ENCODE measurements at regions not wholly inside any gene's neighbourhood (a gene's known extent, or its start where the extent isn't known, plus 50 kb on each side); places are given as distances from the start of the nearest gene placed in this dataset.

- TF ChIP-seq CTCF (IDR thresholded peaks at IDR 0.05) (no peak), POLR2A (IDR thresholded peaks at IDR 0.05) (no peak)
Observed at GRCh38 chr4:28811025-28811424, 1909.1 kb upstream of the PCDH7 start.
